HL-60 (cell line): ENCODE measurements at regions not wholly inside any gene's neighbourhood (a gene's known extent, or its start where the extent isn't known, plus 50 kb on each side); places are given as distances from the start of the nearest gene placed in this dataset.

ENCODE experiments used
- CTCF ChIP-seq: IDR thresholded peaks from one replicate; pipeline ENCODE4 v1.5.1; 2011; ENCODE audit warnings: low read length, control low read depth, inconsistent platforms; ENCODE audit not compliant: insufficient read depth
- REST ChIP-seq: IDR thresholded peaks from 2 replicates; pipeline ENCODE4 v1.6.1; 2012; ENCODE audit warnings: low read depth; ENCODE audit not compliant: insufficient replicate concordance

- TF ChIP-seq CTCF, result no peak
- no peak for TF ChIP-seq REST
Measured at GRCh38 chr11:15625691-15626090, 511.0 kb downstream of the INSC start.
